ENCODE measurements at regions not wholly inside any gene's neighbourhood (a gene's known extent, or its start where the extent isn't known, plus 50 kb on each side); places are given as distances from the start of the nearest gene placed in this dataset.

DNA sequence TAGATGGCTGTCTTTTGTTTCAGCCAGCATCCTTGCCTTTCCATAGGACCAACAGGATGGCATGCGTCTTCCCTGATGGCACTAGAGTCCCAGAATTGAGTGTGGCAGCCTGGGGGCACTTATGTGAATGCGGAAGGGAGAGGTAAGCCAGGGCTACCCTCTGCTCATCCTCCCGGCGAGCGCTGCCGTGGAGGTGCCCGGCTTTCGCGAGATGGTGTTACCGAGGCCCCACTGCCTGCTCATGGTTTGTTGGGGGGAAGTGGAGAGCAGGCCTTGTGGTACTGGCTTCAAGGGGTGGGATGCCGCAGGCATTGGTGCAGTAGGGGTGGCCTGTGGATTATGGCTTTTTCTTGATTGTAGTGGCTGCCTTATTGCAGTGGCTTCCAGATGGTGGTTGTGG, 174.3 kb downstream of the AACS start:
- TF ChIP-seq, protein P1, sequence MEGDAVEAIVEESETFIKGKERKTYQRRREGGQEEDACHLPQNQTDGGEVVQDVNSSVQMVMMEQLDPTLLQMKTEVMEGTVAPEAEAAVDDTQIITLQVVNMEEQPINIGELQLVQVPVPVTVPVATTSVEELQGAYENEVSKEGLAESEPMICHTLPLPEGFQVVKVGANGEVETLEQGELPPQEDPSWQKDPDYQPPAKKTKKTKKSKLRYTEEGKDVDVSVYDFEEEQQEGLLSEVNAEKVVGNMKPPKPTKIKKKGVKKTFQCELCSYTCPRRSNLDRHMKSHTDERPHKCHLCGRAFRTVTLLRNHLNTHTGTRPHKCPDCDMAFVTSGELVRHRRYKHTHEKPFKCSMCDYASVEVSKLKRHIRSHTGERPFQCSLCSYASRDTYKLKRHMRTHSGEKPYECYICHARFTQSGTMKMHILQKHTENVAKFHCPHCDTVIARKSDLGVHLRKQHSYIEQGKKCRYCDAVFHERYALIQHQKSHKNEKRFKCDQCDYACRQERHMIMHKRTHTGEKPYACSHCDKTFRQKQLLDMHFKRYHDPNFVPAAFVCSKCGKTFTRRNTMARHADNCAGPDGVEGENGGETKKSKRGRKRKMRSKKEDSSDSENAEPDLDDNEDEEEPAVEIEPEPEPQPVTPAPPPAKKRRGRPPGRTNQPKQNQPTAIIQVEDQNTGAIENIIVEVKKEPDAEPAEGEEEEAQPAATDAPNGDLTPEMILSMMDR (IDR thresholded peaks at IDR 0.05; ENCODE audit: poor library complexity, severe bottlenecking): no peak
- TF ChIP-seq EZH2 (IDR thresholded peaks at IDR 0.05; ENCODE audit: borderline replicate concordance, insufficient read depth, low read length, poor library complexity, severe bottlenecking): no peak
